Esophagus muscularis mucosa (tissue), 3 donors: ENCODE measurements at regions not wholly inside any gene's neighbourhood (a gene's known extent, or its start where the extent isn't known, plus 50 kb on each side); places are given as distances from the start of the nearest gene placed in this dataset.

Experiments used
- POLR2A ChIP-seq: fragments of 450-650 bp; IDR thresholded peaks from one replicate; pipeline ENCODE4 v1.6.1; 2017; ENCODE audit warnings: antibody characterized with exemption, moderate library complexity, mild to moderate bottlenecking, low read depth
- TF ChIP-seq, protein P1 (sequence below), 3 experiments: fragments of 200-600 bp in 2 of 3; fragments of 450-650 bp in 1 of 3; sonication (generic) in 2 of 3; IDR thresholded peaks; one replicate each; pipeline ENCODE4 v1.5.1; 2017 to 2019; ENCODE audit warnings: antibody characterized with exemption in 3 of 3, mild to moderate bottlenecking in 2 of 3, moderate library complexity in 1 of 3

DNA sequence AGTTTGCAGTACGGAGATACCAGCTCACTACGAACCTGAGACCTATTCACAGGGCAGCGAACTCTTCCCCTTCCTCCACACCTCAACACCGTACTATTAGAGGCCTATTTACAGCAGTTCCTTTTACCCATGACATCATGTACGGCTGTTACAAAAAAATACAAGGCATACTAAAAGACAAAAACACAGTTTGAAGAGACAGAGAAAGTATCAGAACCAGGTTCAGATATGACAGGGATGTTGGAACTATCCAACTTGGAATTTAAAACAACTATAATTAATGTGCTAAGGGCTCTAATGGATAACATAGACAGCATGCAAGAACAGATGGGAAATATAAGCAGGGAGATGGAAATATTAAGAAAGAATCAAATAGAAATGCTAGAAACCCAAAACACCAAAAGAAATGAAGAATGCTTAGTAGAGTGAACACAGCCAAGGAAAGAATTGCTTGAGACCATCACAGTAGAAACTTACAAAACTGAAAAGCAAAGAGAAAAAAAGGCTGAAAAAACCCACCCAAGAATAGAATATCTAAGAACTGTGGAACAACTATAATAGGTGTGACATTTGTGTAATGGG lies 99.2 kb upstream of the ZNF521 start:
- TF ChIP-seq, protein P1, sequence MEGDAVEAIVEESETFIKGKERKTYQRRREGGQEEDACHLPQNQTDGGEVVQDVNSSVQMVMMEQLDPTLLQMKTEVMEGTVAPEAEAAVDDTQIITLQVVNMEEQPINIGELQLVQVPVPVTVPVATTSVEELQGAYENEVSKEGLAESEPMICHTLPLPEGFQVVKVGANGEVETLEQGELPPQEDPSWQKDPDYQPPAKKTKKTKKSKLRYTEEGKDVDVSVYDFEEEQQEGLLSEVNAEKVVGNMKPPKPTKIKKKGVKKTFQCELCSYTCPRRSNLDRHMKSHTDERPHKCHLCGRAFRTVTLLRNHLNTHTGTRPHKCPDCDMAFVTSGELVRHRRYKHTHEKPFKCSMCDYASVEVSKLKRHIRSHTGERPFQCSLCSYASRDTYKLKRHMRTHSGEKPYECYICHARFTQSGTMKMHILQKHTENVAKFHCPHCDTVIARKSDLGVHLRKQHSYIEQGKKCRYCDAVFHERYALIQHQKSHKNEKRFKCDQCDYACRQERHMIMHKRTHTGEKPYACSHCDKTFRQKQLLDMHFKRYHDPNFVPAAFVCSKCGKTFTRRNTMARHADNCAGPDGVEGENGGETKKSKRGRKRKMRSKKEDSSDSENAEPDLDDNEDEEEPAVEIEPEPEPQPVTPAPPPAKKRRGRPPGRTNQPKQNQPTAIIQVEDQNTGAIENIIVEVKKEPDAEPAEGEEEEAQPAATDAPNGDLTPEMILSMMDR (IDR thresholded peaks at IDR 0.05), result no peak
- no peak for TF ChIP-seq POLR2A
